ENCODE measurements at regions not wholly inside any gene's neighbourhood (a gene's known extent, or its start where the extent isn't known, plus 50 kb on each side); places are given as distances from the start of the nearest gene placed in this dataset.

DNA sequence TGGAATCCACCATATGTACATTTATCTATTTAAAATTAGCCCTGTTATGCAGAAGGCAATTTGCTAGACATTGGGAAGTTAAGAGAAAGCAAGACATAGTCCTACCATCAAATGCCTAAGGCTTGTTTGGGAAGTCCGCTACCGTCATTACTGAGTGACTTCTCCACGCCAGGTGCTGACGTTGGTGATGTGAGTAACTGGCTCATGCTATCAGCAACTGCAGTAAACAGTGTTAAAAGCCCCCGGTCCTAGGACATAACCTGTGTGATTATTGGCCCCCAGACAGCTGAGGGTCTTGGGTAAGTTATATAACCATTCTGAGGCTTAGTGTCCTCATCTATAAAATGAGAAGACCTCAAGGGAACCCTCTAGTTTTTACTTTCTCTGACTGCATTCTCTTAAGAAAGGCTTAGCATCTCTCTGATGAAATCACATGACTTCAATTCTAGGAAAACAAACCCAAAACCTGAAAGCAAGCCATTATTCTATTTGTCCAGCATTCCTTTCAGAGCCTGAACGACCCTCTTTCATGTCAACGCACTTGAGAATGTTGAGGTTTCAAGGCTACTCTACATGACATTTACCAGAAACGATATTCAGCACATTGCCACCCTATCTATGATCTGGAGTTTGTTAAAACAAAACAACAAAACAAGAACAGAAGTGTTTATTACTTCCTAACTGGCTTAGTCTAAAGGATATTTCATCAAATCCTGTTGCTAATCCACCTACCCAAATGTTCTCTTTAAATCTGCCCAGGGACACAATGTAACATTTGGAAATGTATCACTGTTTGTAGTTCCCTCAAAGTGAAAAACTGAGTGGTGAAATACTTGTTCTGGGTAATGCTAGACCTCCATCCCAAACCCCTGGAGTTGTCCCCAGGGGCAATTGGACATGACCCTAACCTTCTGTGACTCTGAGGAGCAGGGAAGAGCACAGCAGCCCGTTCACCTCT is 133.8 kb downstream of the BTBD3 start:
- TF ChIP-seq, protein P1, sequence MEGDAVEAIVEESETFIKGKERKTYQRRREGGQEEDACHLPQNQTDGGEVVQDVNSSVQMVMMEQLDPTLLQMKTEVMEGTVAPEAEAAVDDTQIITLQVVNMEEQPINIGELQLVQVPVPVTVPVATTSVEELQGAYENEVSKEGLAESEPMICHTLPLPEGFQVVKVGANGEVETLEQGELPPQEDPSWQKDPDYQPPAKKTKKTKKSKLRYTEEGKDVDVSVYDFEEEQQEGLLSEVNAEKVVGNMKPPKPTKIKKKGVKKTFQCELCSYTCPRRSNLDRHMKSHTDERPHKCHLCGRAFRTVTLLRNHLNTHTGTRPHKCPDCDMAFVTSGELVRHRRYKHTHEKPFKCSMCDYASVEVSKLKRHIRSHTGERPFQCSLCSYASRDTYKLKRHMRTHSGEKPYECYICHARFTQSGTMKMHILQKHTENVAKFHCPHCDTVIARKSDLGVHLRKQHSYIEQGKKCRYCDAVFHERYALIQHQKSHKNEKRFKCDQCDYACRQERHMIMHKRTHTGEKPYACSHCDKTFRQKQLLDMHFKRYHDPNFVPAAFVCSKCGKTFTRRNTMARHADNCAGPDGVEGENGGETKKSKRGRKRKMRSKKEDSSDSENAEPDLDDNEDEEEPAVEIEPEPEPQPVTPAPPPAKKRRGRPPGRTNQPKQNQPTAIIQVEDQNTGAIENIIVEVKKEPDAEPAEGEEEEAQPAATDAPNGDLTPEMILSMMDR (IDR thresholded peaks at IDR 0.05) = no peak
- TF ChIP-seq POLR2A (IDR thresholded peaks at IDR 0.05) = no peak

Data from lower leg skin (tissue), 3 donors.